GM12891 (cell line): ENCODE measurements at regions not wholly inside any gene's neighbourhood (a gene's known extent, or its start where the extent isn't known, plus 50 kb on each side); places are given as distances from the start of the nearest gene placed in this dataset.

ENCODE experiments used
- PAX5 ChIP-seq: IDR thresholded peaks from 2 replicates; pipeline ENCODE4 v1.6.1; 2011; ENCODE audit warnings: low read length, moderate library complexity, mild to moderate bottlenecking; ENCODE audit not compliant: insufficient read depth, severe bottlenecking
- POLR2A ChIP-seq: IDR thresholded peaks from 2 replicates; pipeline ENCODE4 v1.6.1; 2011; ENCODE audit warnings: low read depth, low read length, control low read depth
- POLR2AphosphoS5 ChIP-seq: IDR thresholded peaks from 2 replicates; pipeline ENCODE4 v1.6.1; 2011; ENCODE audit warnings: low read depth, low read length, control low read depth
- TAF1 ChIP-seq: IDR thresholded peaks from 2 replicates; pipeline ENCODE4 v1.6.1; 2011; ENCODE audit warnings: low read depth, low read length, control low read depth

DNA sequence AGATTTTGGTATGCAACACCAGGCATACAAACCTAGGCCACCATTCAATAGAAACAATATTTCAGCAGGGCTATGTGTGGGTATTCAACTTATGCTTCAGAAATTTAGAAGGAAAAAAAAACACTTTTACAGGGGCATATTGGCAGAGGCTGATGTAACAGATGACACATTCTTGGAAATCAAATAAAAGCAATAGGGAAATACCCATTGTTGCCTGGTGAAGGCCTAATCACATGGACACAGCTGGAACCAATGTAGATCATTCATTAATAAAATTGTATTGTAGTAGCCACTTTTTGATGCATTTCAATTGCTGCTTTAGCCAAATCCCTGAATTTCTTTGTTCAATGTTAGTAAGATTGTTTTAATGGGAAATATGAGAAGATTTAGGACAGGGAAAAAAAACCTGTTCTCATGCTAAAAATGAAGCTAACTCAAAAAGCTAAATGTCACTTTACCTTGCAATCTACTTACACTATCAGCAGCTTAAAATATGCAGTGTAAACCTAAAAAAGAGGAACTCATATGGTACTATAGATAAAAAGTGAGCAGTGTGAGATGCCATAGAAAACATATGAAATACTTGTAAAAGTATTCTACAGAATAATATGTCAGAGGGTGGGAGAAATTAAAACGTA, 289.4 kb downstream of the ZEB2 start:
- no peak for TF ChIP-seq POLR2A
- TF ChIP-seq POLR2AphosphoS5: no peak
- no peak for TF ChIP-seq TAF1
- no peak for TF ChIP-seq PAX5
